Uterus (tissue), 2 donors: ENCODE measurements at regions not wholly inside any gene's neighbourhood (a gene's known extent, or its start where the extent isn't known, plus 50 kb on each side); places are given as distances from the start of the nearest gene placed in this dataset.

Experiments used
- POLR2A ChIP-seq, 2 donors: fragments of 450-650 bp; IDR thresholded peaks; one replicate each; pipeline ENCODE4 v1.6.1; 2016; ENCODE audit warnings: antibody characterized with exemption in 2 of 2, mild to moderate bottlenecking in 1 of 2, moderate library complexity in 1 of 2
- TF ChIP-seq, protein P1 (sequence below), 4 experiments: fragments of 200-600 bp in 2 of 4; fragments of 450-650 bp in 2 of 4; sonication (generic) in 2 of 4; IDR thresholded peaks; one replicate each; pipeline ENCODE4 v1.5.1; 2016 to 2019; ENCODE audit warnings: antibody characterized with exemption in 4 of 4, mild to moderate bottlenecking in 2 of 4, moderate library complexity in 1 of 4

- TF ChIP-seq, protein P1, sequence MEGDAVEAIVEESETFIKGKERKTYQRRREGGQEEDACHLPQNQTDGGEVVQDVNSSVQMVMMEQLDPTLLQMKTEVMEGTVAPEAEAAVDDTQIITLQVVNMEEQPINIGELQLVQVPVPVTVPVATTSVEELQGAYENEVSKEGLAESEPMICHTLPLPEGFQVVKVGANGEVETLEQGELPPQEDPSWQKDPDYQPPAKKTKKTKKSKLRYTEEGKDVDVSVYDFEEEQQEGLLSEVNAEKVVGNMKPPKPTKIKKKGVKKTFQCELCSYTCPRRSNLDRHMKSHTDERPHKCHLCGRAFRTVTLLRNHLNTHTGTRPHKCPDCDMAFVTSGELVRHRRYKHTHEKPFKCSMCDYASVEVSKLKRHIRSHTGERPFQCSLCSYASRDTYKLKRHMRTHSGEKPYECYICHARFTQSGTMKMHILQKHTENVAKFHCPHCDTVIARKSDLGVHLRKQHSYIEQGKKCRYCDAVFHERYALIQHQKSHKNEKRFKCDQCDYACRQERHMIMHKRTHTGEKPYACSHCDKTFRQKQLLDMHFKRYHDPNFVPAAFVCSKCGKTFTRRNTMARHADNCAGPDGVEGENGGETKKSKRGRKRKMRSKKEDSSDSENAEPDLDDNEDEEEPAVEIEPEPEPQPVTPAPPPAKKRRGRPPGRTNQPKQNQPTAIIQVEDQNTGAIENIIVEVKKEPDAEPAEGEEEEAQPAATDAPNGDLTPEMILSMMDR (IDR thresholded peaks at IDR 0.05): no peak
- no peak for TF ChIP-seq POLR2A (IDR thresholded peaks at IDR 0.05)
Observed at GRCh38 chr3:8303466-8303865, 198.2 kb upstream of the LMCD1 start.
